IPS-15b (cell line): ENCODE measurements at regions not wholly inside any gene's neighbourhood (a gene's known extent, or its start where the extent isn't known, plus 50 kb on each side); places are given as distances from the start of the nearest gene placed in this dataset.
"Not testable (repeated sequence)": the region's sequence is repeated elsewhere in the genome, so short reads cannot be mapped to it uniquely, and the experiment has no call there.

ENCODE experiments used
- H3K27me3 ChIP-seq: one replicate; pipeline ENCODE4 v1.6.1; 2013; ENCODE audit warnings: low read length; ENCODE audit not compliant: control insufficient read depth, insufficient read depth
- H3K36me3 ChIP-seq: one replicate; pipeline ENCODE4 v1.6.1; 2013; ENCODE audit warnings: low read length; ENCODE audit not compliant: control insufficient read depth, insufficient read depth
- H3K4me1 ChIP-seq: one replicate; pipeline ENCODE4 v1.6.1; 2013; ENCODE audit warnings: mild to moderate bottlenecking, low read length; ENCODE audit not compliant: control insufficient read depth, insufficient read depth
- H3K4me3 ChIP-seq: one replicate; pipeline ENCODE4 v1.5.1; 2013; ENCODE audit warnings: low read depth, low read length
- H3K9ac ChIP-seq: one replicate; pipeline ENCODE4 v1.6.1; 2013; ENCODE audit warnings: low read depth, mild to moderate bottlenecking, low read length
- H3K9me3 ChIP-seq: one replicate; pipeline ENCODE4 v1.6.1; 2013; ENCODE audit warnings: mild to moderate bottlenecking, low read length; ENCODE audit not compliant: control insufficient read depth, insufficient read depth

DNA sequence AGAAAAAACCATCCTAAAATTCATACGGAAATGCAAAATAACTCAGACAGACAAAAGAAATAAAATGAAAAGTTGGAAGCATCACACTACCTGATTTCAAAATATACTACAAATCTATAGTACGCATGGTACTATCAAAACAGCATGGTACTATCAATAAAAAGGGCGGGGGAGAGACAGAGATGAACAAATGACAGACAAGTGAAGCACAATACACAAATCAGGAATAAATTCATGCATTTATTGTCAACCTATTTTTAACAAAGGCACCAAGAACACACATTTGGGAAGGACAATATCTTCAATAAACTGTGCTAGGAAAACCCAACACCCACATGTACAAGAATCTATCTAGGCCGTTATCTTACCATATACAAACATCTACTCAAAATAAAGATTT lies 207.4 kb upstream of the WSB1 start:
- H3K9me3 ChIP-seq = peaks cover 11% of the 10 kb centered on the region
- no peaks in the 10 kb centered on the region for H3K4me1 ChIP-seq
- no peaks in the 10 kb centered on the region for H3K36me3 ChIP-seq
- no peak overlapping the region for H3K4me3 ChIP-seq
- no peak overlapping the region for H3K9ac ChIP-seq
- no peaks in the 10 kb centered on the region for H3K27me3 ChIP-seq

DNA sequence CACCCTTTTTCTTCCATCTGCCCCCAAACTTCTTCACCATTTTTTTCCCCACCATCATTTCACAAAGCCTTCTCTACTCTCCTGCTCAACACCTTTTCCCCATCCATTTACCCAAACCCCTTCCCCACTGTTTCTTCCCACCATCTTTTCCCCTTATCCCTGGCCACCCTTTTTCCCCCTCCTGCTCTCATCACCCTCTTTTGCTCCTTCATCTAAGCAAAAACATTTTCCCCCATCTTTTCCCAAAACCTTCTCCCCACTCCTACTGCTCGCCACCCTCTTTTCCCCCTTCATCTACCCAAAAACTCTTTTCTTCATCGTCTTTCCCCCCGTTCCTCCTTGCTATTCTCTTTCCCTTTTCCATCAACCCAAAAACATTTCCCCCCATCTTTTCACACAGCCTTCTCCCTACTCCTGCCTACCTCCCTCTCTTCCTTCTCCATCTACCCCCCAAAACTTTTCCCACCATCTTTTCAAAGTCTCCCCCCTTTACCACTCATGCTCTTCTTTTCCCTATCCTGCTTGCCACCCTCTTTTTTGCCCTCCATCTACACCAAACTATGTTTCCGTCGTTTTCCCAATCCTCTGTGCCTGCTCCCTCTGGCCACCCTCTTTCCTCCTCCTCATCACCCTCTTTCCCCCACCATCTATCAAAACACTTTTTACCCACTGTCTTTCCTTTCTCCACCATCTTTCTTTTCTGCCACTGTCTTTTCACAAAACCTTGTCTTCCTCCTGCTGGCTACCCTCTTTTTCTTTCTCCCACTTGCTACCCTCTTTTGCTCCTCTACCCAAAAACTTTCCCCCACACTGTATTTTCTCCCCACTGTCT lies 205.8 kb upstream of the WSB1 start:
- Histone ChIP-seq H3K36me3 (no peaks in the 10 kb centered on the region), H3K4me1 (no peaks in the 10 kb centered on the region), H3K9me3 (peaks cover 8% of the 10 kb centered on the region), H3K4me3 (no peak overlapping the region), H3K9ac (no peak overlapping the region), H3K27me3 (no peaks in the 10 kb centered on the region)

GRCh38 chr17:27088767-27089078 lies 205.2 kb upstream of the WSB1 start:
- peaks cover 5% of the 10 kb centered on the region for H3K9me3 ChIP-seq
- H3K9ac ChIP-seq = no peak overlapping the region
- no peak overlapping the region for H3K4me3 ChIP-seq
- H3K36me3 ChIP-seq = no peaks in the 10 kb centered on the region
- no peaks in the 10 kb centered on the region for H3K27me3 ChIP-seq
- H3K4me1 ChIP-seq = no peaks in the 10 kb centered on the region

DNA sequence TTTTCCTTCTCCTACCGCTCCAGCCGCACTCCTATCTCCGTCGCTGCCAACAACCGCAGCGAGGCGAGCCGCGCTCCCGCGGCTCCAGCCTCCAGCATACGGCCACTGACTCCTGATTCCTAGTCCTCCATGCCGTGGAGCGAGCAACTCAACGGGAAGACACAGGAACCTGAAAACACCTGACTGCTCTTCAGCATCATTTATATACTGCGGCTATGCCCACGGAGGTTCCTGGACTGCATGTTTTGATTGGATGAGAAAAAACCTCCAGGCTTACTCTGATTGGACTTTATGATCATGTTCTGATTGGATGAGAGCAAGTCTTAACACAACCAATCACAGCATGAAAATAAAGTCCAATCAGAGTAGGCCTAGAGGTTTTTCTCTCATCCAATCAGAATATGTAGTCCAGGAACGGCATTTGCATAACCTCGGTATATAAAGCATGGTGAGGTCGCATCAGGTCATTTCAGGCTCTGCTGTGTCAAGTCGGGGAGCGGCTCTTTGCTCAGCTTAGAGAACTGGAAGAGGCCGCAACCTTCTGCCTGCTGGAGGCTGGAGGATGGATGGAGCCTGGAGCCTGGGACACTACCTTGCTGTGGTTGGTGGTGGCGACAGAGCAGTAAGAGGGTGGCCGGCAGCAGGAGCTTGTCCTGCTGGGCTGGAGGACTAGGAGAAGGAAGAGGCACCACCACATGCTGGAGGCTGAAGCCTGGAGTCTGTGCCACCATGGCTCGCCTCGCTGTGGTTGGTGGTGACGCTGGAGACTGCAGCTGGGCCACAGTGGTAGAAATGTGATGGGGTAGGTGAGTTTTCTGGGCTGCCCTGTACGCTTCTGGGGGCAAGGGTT lies 204.6 kb upstream of the WSB1 start:
- H3K9ac ChIP-seq, H3K4me3 ChIP-seq, H3K9me3 ChIP-seq, H3K4me1 ChIP-seq, H3K36me3 ChIP-seq, H3K27me3 ChIP-seq: not testable (repeated sequence)

DNA sequence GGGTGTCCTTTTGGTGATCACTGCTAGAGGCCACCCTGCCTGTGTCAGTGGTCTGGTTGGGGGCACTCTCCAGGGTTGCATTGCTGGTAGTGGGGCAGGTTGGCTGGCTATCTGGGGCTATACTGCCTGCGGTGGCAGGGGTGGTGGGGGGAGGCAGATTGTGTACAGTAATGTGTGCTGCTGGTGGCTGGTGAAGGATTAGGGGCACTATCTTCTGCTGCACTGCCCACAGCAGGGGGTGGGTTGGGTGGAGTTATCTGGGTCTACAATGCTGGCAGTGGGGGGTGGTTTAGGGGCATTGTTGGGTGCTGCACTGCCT lies 204.0 kb upstream of the WSB1 start:
- Histone ChIP-seq H3K36me3 (no peaks in the 10 kb centered on the region), H3K4me1 (no peaks in the 10 kb centered on the region), H3K4me3 (no peak overlapping the region), H3K27me3 (no peaks in the 10 kb centered on the region), H3K9ac (no peak overlapping the region), H3K9me3 (no peaks in the 10 kb centered on the region)

DNA sequence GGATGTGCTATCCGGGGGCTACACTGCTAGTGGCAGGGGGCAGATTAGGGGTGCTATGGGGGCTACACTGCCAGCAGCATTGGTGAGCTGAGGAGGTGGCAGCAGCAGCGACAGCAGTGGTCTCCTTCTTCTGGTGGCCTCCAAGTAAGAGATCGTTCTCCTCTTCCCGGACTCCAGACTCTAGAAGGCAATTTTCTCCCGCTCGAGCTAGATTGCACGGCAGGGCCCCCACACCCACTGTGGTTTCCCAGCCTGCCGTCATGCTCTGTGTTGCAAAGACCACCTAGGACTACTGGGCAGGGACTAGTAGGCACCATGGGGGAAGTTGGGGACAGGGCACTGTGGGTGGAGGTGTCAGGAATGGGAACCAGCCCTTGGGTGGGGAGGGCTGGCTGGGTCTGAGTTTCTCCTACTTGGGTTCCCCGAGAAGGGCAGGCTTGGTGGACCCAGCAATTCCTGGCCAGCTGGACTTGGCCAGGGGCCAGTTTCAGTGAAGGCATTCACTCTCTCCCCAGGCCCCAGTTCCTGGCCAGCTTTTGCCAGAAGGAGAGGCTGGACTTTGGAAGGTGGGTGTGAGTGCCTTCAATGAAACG lies 203.4 kb upstream of the WSB1 start:
- not testable (repeated sequence) for H3K4me3 ChIP-seq, H3K27me3 ChIP-seq, H3K9me3 ChIP-seq, H3K36me3 ChIP-seq, H3K4me1 ChIP-seq, H3K9ac ChIP-seq

GRCh38 chr17:27091043-27091497 lies 202.8 kb upstream of the WSB1 start:
- H3K4me1 ChIP-seq = no peaks in the 10 kb centered on the region
- H3K9me3 ChIP-seq = no peaks in the 10 kb centered on the region
- H3K27me3 ChIP-seq = no peaks in the 10 kb centered on the region
- no peak overlapping the region for H3K9ac ChIP-seq
- no peak overlapping the region for H3K4me3 ChIP-seq
- no peaks in the 10 kb centered on the region for H3K36me3 ChIP-seq

DNA sequence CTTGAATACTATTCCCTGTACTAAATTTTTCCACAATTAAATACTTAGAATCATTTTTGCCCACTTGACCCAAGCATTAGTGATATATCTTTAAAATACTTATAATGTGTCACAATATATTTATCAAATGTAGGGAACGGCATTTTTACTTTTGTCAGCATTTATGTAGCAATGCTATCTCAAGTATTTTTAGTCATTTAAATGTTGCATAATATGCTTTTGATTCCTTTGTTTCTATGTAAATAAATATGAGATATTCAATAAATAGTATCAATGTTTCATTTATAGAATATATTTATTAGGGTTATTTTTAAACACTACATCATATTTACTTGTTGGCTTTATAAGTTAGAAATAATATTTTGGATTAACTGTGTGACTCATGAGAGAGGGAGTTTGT lies 199.7 kb upstream of the WSB1 start:
- H3K4me1 ChIP-seq, H3K9me3 ChIP-seq, H3K4me3 ChIP-seq, H3K9ac ChIP-seq, H3K36me3 ChIP-seq, H3K27me3 ChIP-seq: not testable (repeated sequence)

- not testable (repeated sequence) for H3K4me1 ChIP-seq, H3K9ac ChIP-seq, H3K4me3 ChIP-seq, H3K9me3 ChIP-seq, H3K27me3 ChIP-seq, H3K36me3 ChIP-seq
Measured at GRCh38 chr17:27095821-27096220, 198.1 kb upstream of the WSB1 start.

DNA sequence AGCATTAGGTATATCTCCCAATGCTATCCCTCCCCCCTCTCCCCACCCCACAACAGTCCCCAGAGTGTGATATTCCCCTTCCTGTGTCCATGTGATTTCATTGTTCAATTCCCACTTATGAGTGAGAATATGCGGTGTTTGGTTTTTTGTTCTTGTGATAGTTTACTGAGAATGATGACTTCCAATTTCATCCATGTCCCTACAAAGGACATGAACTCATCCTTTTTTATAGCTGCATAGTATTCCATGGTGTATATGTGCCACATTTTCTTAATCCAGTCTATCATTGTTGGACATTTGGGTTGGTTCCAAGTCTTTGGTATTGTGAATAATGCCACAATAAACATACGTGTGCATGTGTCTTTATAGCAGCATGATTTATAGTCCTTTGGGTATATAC lies 194.6 kb upstream of the WSB1 start:
- not testable (repeated sequence) for H3K9ac ChIP-seq, H3K4me3 ChIP-seq, H3K4me1 ChIP-seq

DNA sequence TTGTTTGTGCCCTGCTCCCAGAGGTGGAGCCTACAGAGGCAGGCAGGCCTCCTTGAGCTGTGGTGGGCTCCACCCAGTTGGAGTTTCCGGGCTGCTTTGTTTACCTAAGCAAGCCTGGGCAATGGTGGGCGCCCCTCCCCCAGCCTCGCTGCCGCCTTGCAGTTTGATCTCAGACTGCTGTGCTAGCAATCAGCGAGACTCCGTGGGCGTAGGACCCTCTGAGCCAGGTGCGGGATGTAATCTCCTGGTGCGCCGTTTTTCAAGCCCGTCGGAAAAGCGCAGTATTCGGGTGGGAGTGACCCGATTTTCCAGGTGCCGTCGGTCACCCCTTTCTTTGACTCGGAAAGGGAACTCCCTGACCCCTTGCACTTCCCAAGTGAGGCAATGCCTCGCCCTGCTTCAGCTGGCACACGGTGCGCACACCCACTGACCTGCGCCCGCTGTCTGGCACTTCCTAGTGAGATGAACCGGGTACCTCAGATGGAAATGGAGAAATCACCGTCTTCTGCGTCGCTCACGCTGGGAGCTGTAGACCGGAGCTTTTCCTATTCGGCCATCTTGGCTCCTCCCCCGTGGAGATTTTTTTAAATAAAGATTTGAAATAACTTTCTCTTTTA lies 189.2 kb upstream of the WSB1 start:
- H3K9ac ChIP-seq = not testable (repeated sequence)

More for the DNA sequence above, 194.6 kb upstream of the WSB1 start:
- H3K27me3 ChIP-seq, H3K9me3 ChIP-seq, H3K36me3 ChIP-seq: not testable (repeated sequence)

DNA sequence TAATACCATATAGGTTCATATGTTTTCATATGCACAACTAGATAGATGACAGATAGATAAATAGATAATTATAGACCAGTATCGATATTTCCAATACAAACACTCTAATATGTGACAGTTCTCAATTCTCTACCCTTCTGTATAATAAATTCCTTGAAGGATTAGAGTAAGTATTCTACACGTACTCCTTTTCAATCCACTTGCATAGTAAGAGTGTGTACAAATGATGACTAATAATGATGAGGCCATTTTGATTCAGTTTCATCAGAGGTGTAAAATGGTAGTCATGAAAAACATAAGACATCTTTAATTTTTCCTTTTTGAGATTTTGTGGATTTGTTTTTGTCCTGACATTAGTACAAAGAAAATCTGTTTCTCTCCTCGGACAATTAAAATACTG lies 188.3 kb upstream of the WSB1 start:
- no peak overlapping the region for H3K9ac ChIP-seq
- H3K4me1 ChIP-seq = no peaks in the 10 kb centered on the region
- H3K27me3 ChIP-seq = no peaks in the 10 kb centered on the region
- no peaks in the 10 kb centered on the region for H3K9me3 ChIP-seq
- H3K36me3 ChIP-seq = no peaks in the 10 kb centered on the region
- H3K4me3 ChIP-seq = no peak overlapping the region

More for the DNA sequence above, 189.2 kb upstream of the WSB1 start:
- not testable (repeated sequence) for H3K4me3 ChIP-seq, H3K4me1 ChIP-seq, H3K36me3 ChIP-seq, H3K9me3 ChIP-seq, H3K27me3 ChIP-seq
